Osteocyte (in vitro differentiated cells): ENCODE measurements at regions not wholly inside any gene's neighbourhood (a gene's known extent, or its start where the extent isn't known, plus 50 kb on each side); places are given as distances from the start of the nearest gene placed in this dataset.
"Not testable (repeated sequence)": the region's sequence is repeated elsewhere in the genome, so short reads cannot be mapped to it uniquely, and the experiment has no call there.

Experiments
- DNase-seq: peaks from one replicate; pipeline ENCODE4 v3.0.0; 2021; ENCODE audit warnings: mixed read lengths; ENCODE audit not compliant: unreplicated experiment; ENCODE audit errors: extremely low spot score
- H3K27ac Mint-ChIP-seq: one replicate; pipeline ENCODE4 v1.8.0; 2021; ENCODE audit warnings: mild to moderate bottlenecking, mixed read lengths; ENCODE audit not compliant: unreplicated experiment
- H3K27me3 Mint-ChIP-seq: one replicate; pipeline ENCODE4 v1.8.0; 2021; ENCODE audit warnings: mixed read lengths; ENCODE audit not compliant: unreplicated experiment
- H3K36me3 Mint-ChIP-seq: one replicate; pipeline ENCODE4 v1.8.0; 2021; ENCODE audit warnings: mixed read lengths; ENCODE audit not compliant: unreplicated experiment
- H3K4me1 Mint-ChIP-seq: one replicate; pipeline ENCODE4 v1.8.0; 2021; ENCODE audit warnings: mixed read lengths; ENCODE audit not compliant: unreplicated experiment
- H3K4me3 Mint-ChIP-seq: one replicate; pipeline ENCODE4 v1.8.0; 2021; ENCODE audit warnings: mild to moderate bottlenecking, moderate library complexity, mixed read lengths; ENCODE audit not compliant: unreplicated experiment
- H3K9me3 Mint-ChIP-seq: one replicate; pipeline ENCODE4 v1.8.0; 2021; ENCODE audit warnings: mixed read lengths; ENCODE audit not compliant: unreplicated experiment
- CTCF ChIP-seq: fragments of 200-600 bp; sonication (generic); IDR thresholded peaks from 2 replicates; pipeline ENCODE4 v1.5.0; 2021; ENCODE audit warnings: antibody characterized with exemption, mild to moderate bottlenecking, moderate library complexity

DNA sequence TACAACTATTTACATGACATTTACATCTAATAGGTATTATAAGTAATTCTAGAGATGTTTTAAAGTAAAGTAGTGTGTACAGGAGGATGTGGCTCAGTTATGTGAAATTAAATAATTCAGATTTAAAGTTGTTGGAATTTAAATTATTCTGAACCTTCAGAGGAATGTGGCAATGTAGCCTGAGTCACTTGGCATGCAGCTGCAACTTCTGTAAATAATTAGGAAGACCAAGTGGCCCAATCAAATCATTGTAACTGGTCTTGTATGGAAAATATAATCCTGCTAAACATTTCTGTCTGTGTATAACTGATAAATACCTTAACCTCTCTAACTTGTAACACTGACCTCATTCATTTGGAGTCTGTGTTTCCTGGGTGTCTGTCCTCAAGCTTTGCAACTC, 828.9 kb downstream of the GLUD2 start:
- Mint-ChIP-seq H3K27ac (no peak overlapping the region), H3K9me3 (no peaks in the 10 kb centered on the region)
- DNase-seq, result no peak

DNA sequence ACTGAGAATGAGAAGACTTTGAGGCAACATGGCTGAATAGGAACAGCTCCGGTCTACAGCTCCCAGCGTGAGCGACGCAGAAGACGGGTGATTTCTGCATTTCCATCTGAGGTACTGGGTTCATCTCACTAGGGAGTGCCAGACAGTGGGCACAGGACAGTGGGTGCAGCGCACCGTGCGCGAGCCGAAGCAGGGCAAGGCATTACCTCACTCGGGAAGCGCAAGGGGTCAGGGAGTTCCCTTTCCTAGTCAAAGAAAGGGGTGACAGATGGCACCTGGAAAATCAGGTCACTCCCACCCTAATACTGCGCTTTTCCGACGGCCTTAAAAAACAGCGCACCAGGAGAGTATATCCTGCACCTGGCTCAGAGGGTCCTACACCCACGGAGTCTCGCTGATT, 829.9 kb downstream of the GLUD2 start:
- not testable (repeated sequence) for H3K36me3 Mint-ChIP-seq, H3K4me3 Mint-ChIP-seq, H3K9me3 Mint-ChIP-seq, H3K27me3 Mint-ChIP-seq, H3K27ac Mint-ChIP-seq, DNase-seq
- H3K4me1 Mint-ChIP-seq, result peaks cover 14% of the 10 kb centered on the region

More for the DNA sequence above, 828.9 kb downstream of the GLUD2 start:
- no peak for TF ChIP-seq CTCF
- Mint-ChIP-seq H3K4me3 (no peak overlapping the region), H3K36me3 (no peaks in the 10 kb centered on the region), H3K27me3 (no peaks in the 10 kb centered on the region), H3K4me1 (peaks cover 14% of the 10 kb centered on the region)

- no peaks in the 10 kb centered on the region for H3K27me3 Mint-ChIP-seq
- H3K36me3 Mint-ChIP-seq, result no peaks in the 10 kb centered on the region
These were observed 839.1 kb downstream of the GLUD2 start for GRCh38 chrX:121886557-121886956.

DNA sequence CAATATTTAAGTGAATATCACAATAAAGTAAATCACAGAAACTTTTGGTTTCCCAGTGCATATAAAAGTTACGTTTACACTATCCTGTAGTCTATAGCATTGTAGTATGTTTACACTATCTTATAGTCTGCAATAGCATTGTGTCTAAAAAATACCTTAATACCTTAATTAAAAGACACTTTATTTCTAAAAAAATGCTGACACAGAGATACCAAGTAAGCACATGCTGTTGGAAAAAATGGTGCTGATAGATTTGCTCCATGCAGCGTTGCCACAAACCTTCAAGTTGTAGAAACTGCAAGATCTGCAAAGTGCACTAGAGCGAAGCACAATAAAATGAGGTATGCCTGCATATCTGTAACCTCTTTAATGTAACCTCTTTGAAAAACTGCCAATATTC, 847.3 kb downstream of the GLUD2 start:
- no peaks in the 10 kb centered on the region for H3K27me3 Mint-ChIP-seq
- no peaks in the 10 kb centered on the region for H3K4me1 Mint-ChIP-seq
- H3K9me3 Mint-ChIP-seq, result peaks cover 7% of the 10 kb centered on the region
- no peak for DNase-seq
- TF ChIP-seq CTCF, result no peak
- no peaks in the 10 kb centered on the region for H3K36me3 Mint-ChIP-seq
- no peak overlapping the region for H3K27ac Mint-ChIP-seq
- H3K4me3 Mint-ChIP-seq, result no peak overlapping the region

More at GRCh38 chrX:121886557-121886956, 839.1 kb downstream of the GLUD2 start:
- no peak for TF ChIP-seq CTCF
- Mint-ChIP-seq H3K4me1 (no peaks in the 10 kb centered on the region), H3K9me3 (peaks cover 7% of the 10 kb centered on the region), H3K27ac (no peak overlapping the region), H3K4me3 (no peak overlapping the region)
- no peak for DNase-seq

DNA sequence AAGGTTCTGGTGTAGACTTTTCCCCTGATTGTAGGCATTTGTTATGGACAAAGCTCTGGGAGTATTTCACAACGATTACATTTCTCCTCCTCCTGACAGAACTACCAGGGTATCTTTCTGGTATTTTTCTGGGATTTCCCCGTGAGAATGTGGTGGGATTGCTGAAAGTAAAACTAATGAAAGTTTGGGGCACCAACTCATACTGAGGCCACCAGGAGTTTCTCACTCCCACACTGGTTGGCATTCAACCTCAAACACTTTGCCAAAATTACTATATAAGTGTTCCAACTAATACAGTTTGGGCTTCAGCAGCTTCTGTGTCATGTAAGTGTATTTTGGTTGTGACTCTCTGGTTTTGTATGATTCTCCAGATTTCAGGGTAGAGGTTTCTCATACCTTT, 855.1 kb downstream of the GLUD2 start:
- DNase-seq, result no peak
- H3K4me3 Mint-ChIP-seq, result no peak overlapping the region
- H3K27me3 Mint-ChIP-seq, result no peaks in the 10 kb centered on the region
- TF ChIP-seq CTCF, result no peak
- no peaks in the 10 kb centered on the region for H3K36me3 Mint-ChIP-seq
- H3K4me1 Mint-ChIP-seq, result no peaks in the 10 kb centered on the region
- H3K9me3 Mint-ChIP-seq, result peaks cover 7% of the 10 kb centered on the region
- no peak overlapping the region for H3K27ac Mint-ChIP-seq

GRCh38 chrX:121903961-121904360, 856.6 kb downstream of the GLUD2 start:
- Mint-ChIP-seq H3K27ac (no peak overlapping the region), H3K27me3 (no peaks in the 10 kb centered on the region), H3K4me3 (no peak overlapping the region), H3K36me3 (no peaks in the 10 kb centered on the region), H3K9me3 (peaks cover 7% of the 10 kb centered on the region), H3K4me1 (no peaks in the 10 kb centered on the region)
- no peak for DNase-seq
- TF ChIP-seq CTCF, result no peak
